ENCODE measurements at regions not wholly inside any gene's neighbourhood (a gene's known extent, or its start where the extent isn't known, plus 50 kb on each side); places are given as distances from the start of the nearest gene placed in this dataset.
"Not testable (repeated sequence)": the region's sequence is repeated elsewhere in the genome, so short reads cannot be mapped to it uniquely, and the experiment has no call there.

DNA sequence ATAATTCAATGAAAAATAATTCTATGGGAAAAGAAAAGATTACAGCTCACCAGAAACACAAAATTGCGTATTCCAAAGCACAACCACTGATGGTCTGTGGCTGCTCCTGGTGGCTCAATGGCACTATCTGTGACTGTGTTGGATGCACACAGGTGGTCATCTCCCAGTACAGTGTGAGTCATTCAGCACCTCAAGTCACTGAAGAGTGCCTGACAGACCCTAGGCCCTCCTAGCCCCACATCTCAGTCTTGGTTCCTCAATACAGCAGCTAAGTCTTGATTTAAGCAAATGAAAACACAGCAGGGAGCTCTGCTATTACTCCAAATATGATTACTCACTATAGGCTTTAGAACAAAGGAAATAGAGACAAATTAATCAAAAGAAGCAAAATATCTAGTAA is 233.4 kb upstream of the FRG1 start:
- H3K27me3 ChIP-seq; DNase-seq; H3K36me3 ChIP-seq; H3K4me3 ChIP-seq (ENCODE audit: low read depth, low read length); H3K9me3 ChIP-seq; H3K4me1 ChIP-seq: not testable (repeated sequence)

DNA sequence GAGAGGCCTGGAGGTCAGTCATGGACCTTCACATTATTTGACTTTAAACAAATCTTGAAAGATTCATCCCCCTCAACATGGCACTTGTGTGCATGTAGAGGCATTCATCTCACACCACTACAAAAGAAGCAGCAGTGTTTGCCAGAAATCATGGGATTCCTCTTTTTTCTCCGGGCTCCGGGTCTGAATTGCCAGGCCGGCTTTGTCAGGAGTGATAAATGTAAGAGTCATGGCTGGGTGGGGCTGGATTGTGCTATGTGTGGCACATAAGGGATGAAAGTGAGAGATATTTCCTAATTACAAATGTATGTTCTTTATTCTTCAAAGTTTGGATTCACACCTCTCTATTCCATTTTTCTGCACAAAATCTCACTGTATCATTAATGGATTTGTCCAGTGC is 228.7 kb upstream of the FRG1 start:
- not testable (repeated sequence) for H3K4me1 ChIP-seq; H3K27me3 ChIP-seq; DNase-seq; H3K36me3 ChIP-seq; H3K4me3 ChIP-seq (ENCODE audit: low read depth, low read length); H3K9me3 ChIP-seq

DNA sequence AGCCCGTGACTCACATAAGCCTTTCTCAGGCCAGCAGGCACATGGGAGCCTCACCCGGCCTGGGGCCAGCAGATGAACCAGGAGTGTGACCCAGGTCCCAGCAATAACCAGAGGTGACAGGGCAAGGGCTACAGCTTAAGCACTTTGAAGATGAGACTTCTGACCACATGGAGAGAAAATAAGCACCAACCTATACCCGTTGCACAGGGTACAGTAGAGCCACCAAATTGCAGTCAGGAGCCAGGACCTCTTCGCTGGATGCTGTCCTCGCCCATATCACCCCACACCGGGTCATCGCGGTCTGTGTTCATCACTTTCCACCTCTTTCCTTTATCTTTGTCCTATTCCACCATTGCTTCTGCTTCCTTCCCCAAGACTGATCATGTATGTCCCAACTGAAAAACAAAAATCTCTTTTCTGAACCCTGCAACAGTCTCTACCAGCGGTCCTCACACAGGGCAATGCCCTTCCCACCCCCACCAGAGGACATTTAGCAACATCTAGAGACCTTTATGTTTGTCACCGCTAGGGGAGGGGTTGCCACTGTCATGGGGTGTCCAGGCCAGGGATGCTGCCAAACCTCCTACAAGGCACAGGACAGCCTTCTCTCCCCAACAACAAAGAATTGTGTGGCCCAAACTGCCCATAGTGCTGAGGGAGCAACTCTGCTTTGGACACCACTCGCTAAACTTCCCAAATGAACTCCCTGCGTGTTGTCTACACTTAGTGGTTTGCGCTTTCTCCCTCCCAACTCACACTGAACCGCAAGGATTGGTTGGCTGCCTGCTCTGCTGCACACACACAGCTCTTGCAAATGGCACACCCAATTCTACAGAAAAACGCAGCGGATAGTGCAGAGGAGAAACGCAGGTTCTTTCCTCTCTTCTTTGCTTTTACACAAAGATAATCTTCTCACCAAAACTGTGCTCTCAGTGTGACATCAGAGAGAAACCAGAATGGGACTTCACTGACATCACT is 219.4 kb upstream of the FRG1 start:
- H3K9me3 ChIP-seq; H3K4me1 ChIP-seq; H3K27me3 ChIP-seq; H3K4me3 ChIP-seq (ENCODE audit: low read depth, low read length); H3K36me3 ChIP-seq; DNase-seq: not testable (repeated sequence)

DNA sequence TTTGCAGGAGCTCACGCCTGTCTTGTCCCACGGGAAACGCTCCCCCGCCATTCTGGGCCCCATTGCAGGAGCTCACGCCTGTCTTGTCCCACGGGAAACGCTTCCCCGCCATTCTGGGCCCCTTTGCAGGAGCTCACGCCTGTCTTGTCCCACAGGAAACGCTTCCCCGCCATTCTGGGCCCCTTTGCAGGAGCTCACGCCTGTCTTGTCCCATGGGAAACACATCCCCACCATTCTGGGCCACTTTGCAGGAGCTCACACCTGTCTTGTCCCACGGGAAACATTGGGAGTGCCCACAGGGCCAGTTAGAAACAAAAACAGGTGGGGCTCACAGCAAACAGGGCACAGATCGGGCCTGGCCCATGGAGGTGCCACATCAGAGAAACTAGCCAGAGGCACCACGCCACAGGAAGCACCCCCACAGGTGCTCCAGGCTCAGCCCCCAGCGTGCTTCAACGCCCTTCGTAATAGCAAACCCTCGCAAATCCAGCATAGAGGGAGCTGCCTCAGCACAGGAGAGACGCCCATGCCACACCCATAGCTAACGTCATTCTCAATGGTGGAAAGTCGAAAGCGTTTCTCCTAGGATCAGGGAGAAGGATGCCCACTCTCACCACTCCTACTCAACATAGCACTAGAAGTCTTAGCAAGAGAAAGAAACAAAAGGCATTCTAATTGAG is 218.2 kb upstream of the FRG1 start:
- not testable (repeated sequence) for H3K9me3 ChIP-seq; H3K4me1 ChIP-seq; H3K4me3 ChIP-seq (ENCODE audit: low read depth, low read length); H3K27me3 ChIP-seq; H3K36me3 ChIP-seq
- DNase-seq = peak; percentile 5

DNA sequence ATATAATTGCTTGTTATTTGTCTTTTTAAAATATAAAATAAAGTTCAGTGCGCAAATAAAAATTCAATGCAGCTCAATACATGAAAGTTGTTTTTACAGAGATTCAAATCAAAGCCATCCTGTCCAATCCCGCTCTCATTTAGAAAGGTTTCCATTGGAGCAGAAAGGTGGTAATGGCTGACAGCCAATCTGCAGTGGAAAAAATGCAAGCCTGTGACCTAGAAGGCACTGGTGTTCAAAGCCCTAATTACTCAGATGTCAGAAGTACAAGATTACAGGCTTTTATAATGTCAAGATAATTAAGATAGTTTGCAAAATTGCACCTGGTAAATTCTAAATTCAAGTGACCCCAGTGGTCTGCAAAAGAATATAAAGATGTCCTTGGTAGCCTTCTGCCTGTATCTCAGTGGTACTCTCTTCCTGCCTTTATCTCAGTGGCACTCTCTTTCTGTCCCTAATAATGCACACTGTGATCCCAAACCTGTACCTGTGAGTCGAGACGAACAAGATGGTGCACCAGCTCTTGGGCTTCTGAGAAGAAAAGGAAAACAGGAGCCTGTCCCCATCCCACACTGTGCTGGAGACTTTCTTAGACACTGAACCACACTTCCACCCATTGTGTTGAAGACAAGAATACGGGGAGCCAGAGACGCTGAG is 212.6 kb upstream of the FRG1 start:
- H3K4me3 ChIP-seq (ENCODE audit: low read depth, low read length); H3K9me3 ChIP-seq; H3K27me3 ChIP-seq; DNase-seq; H3K36me3 ChIP-seq; H3K4me1 ChIP-seq: not testable (repeated sequence)

DNA sequence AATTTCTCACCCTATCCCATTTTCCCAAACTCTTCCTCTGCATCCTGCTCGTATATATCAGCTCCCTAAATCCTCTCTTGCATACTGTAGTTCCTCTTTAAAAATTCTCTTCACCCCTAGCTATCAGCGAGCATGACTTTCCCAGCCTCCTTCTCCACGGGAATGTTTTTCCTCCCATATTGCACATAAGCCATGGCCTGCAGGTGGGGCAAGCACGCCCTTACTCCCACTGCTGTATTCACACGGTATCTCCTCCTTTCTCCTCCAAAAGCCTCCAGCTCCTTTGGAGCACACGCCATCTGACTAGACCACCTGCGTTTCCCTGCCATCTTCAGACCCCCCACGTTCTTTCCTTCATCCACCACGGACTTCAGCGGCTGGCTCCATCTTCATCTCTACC is 208.7 kb upstream of the FRG1 start:
- not testable (repeated sequence) for H3K4me1 ChIP-seq; H3K36me3 ChIP-seq; H3K9me3 ChIP-seq; DNase-seq; H3K27me3 ChIP-seq; H3K4me3 ChIP-seq (ENCODE audit: low read depth, low read length)

DNA sequence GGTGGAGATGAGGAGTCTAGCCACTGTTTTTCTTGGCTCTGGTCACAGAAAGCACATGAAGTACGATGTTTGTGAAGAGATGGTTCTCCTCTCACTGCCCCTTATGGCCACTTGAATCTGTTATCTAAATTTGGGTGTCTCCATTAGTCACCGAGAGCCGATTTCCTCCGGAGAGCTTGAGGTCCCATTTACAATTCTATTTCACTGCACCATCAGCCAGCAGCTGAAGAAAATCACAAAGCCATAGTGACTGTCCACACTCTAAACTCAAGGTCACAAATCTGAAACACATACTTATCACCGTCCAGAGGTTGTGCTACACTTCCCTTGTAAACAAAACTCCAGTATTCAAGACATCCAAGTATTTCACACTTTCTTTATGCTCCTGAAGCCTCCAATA is 207.2 kb upstream of the FRG1 start:
- not testable (repeated sequence) for H3K4me1 ChIP-seq; H3K36me3 ChIP-seq; H3K4me3 ChIP-seq (ENCODE audit: low read depth, low read length); DNase-seq; H3K27me3 ChIP-seq; H3K9me3 ChIP-seq

DNA sequence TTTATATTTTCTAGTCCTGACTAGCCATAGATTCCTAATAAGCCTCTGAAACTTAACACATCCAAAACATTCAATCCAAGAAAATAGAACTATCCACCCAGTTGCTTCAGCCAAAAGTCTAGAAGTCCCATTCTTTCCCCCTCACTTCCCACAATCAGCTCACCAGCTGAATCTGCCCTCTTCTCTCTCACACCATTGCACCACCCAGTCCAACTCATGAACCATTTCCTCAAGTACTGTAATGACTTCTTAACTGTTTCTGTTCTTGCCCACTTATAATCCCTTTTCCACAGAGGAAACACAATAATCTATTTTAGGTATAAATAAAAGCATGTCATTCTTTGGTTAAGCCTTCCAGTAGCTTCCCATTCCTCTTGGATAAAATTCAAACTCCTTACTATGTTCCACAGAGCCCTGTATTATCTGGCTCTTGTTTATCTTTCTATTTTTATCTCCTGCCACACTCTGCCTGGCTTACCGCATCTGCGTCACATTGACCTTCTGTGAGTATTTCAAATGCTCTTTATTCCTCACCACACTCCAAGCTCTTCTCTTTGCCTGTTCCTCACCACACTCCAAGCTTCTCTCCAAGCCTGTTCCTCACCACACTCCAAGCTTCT is 205.9 kb upstream of the FRG1 start:
- DNase-seq; H3K4me3 ChIP-seq (ENCODE audit: low read depth, low read length); H3K27me3 ChIP-seq; H3K9me3 ChIP-seq; H3K36me3 ChIP-seq; H3K4me1 ChIP-seq: not testable (repeated sequence)

DNA sequence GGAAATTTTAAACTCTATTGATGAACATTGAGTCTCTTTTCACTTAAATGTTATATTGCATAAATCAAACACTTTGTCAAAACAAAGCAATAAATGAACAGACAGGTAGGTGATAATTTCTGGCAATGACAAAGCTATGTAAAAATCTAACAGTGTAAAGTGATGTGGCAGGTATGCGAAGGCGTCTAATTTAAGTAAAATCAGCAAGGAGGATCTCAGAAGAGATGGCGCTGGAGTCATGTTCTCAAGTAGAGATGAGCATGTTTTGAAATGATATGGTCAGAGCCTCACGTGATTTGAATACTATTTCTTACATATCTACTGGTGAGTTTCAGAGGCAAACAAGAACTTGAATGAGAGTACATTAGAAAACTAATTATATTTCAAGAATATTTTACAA is 204.0 kb upstream of the FRG1 start:
- not testable (repeated sequence) for H3K36me3 ChIP-seq; H3K9me3 ChIP-seq; H3K4me3 ChIP-seq (ENCODE audit: low read depth, low read length); H3K4me1 ChIP-seq; DNase-seq; H3K27me3 ChIP-seq

DNA sequence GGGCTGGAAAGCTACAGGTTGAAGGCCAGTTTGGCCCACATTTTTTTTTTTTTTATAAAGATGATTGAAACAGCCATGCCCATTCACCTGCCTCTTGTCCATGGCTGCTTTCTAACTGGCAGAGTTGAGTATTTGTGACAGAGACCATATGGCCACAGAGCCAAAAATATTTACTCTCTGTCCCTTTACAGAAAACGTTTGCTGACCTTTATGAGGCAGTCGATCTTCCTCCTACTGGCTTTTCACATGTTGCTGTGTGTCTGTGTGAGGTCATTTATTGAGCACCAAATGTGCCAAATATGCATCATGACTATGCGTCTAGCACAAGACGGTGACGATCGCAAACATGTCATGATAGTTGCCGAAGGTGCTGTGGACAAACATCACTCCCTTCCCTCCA is 200.6 kb upstream of the FRG1 start:
- not testable (repeated sequence) for H3K27me3 ChIP-seq; H3K4me3 ChIP-seq (ENCODE audit: low read depth, low read length); DNase-seq; H3K36me3 ChIP-seq; H3K4me1 ChIP-seq; H3K9me3 ChIP-seq

DNA sequence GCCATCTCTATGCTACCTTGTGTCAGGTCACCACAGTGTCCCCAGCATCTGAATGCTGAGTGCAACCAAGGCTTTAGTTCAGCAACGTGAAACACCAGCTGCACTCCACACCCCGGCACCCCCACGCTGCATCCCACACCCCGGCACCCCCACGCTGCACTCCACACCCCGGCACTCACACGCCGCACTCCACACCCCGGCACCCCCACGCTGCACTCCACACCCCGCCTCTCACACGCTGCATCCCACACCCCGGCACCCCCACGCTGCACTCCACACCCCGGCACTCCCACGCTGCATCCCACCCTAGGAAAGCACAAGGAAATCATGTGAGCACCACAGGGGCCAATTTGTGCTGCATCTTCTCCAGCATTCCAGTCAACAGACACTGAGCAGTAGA is 199.8 kb upstream of the FRG1 start:
- no peak for DNase-seq
- H3K4me3 ChIP-seq (ENCODE audit: low read depth, low read length) = no peak overlapping the region
- TF ChIP-seq, protein P1, sequence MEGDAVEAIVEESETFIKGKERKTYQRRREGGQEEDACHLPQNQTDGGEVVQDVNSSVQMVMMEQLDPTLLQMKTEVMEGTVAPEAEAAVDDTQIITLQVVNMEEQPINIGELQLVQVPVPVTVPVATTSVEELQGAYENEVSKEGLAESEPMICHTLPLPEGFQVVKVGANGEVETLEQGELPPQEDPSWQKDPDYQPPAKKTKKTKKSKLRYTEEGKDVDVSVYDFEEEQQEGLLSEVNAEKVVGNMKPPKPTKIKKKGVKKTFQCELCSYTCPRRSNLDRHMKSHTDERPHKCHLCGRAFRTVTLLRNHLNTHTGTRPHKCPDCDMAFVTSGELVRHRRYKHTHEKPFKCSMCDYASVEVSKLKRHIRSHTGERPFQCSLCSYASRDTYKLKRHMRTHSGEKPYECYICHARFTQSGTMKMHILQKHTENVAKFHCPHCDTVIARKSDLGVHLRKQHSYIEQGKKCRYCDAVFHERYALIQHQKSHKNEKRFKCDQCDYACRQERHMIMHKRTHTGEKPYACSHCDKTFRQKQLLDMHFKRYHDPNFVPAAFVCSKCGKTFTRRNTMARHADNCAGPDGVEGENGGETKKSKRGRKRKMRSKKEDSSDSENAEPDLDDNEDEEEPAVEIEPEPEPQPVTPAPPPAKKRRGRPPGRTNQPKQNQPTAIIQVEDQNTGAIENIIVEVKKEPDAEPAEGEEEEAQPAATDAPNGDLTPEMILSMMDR (IDR thresholded peaks at IDR 0.05; ENCODE audit: low read depth, low read length) = no peak
- H3K27me3 ChIP-seq = no peaks in the 10 kb centered on the region
- no peaks in the 10 kb centered on the region for H3K4me1 ChIP-seq
- H3K9me3 ChIP-seq = no peaks in the 10 kb centered on the region
- H3K36me3 ChIP-seq = no peaks in the 10 kb centered on the region

DNA sequence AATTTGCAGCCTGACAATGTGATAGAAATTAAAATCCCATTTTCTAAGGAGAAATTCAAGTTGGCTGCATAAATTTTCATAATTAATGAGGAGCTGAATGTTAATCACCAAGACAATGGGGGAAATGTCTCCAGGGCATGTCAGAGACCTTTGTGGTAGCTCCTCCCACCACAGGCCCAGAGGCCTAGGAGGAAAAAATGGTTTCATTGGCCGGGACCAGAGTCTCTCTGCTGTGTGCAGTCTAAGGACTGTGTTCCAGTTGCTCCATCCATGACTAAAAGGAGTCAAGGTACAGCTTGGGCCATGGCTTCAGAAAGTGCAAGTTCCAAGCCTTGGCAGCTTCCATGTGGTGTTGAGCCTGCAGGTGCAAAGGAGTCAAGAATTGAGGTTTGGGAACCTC is 187.6 kb upstream of the FRG1 start:
- H3K4me3 ChIP-seq (ENCODE audit: low read depth, low read length); H3K9me3 ChIP-seq; DNase-seq; H3K27me3 ChIP-seq; H3K36me3 ChIP-seq; H3K4me1 ChIP-seq: not testable (repeated sequence)
